ENCODE measurements at regions not wholly inside any gene's neighbourhood (a gene's known extent, or its start where the extent isn't known, plus 50 kb on each side); places are given as distances from the start of the nearest gene placed in this dataset.

- H3K36me3 Mint-ChIP-seq (ENCODE audit: low read depth) = peaks cover 14% of the 10 kb centered on the region
- H3K4me3 Mint-ChIP-seq = peak overlapping the region; percentile 62
- H3K4me1 Mint-ChIP-seq (ENCODE audit: low read depth) = peaks cover 82% of the 10 kb centered on the region
Observed at GRCh38 chr18:29156531-29156930, 979.6 kb upstream of the CDH2 start.

GRCh38 chr18:29154758-29155725, 978.1 kb upstream of the CDH2 start:
- DNase-seq = peak; percentile 96
- Mint-ChIP-seq H3K27me3 (ENCODE audit: insufficient read depth) (no peaks in the 10 kb centered on the region; the same call in 1 of the 2 replicates), H3K36me3 (ENCODE audit: low read depth) (peaks cover 9% of the 10 kb centered on the region; the same call in 1 of the 2 replicates), H3K4me3 (peak overlapping the region; percentile 64), H3K27ac (peak overlapping the region; percentile 79), H3K4me1 (ENCODE audit: low read depth) (peaks cover 67% of the 10 kb centered on the region), H3K9me3 (no peaks in the 10 kb centered on the region)
- no peak for TF ChIP-seq CTCF (IDR thresholded peaks at IDR 0.05)

More at GRCh38 chr18:29156531-29156930, 979.6 kb upstream of the CDH2 start:
- TF ChIP-seq CTCF (IDR thresholded peaks at IDR 0.05) = no peak
- no peaks in the 10 kb centered on the region; the same call in 1 of the 2 replicates for H3K27me3 Mint-ChIP-seq (ENCODE audit: insufficient read depth)
- no peaks in the 10 kb centered on the region for H3K9me3 Mint-ChIP-seq
- no peak for DNase-seq
- peak overlapping the region; percentile 77 for H3K27ac Mint-ChIP-seq

DNA sequence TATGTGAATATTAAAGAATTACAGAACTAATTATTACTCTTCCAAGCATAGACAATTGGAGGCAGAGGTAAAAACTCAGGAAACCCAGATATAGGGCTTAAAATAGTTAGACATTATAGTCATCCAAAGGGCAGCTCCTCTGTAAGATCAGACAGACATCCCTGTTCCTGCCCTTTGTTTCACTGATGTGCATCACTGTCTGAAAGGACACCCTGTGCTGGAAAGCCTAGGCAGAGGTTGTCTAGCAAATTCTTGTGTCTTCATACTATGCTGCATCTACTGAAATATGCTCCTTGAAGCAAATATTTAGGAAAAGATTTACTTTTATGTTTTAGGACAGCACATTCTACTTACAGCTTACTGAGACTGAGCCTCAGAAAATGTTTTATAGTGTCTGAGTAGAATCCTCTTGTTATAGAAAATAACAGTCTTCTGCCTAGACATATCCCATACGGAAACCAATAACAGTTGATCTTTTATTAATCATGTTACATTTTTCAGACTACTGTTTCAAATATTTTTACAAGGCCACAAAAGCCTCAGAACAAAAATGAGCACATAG, 977.3 kb upstream of the CDH2 start:
- Mint-ChIP-seq H3K9me3 (no peaks in the 10 kb centered on the region), H3K4me3 (peak overlapping the region; percentile 64), H3K36me3 (ENCODE audit: low read depth) (peaks cover 13% of the 10 kb centered on the region; the same call in 1 of the 2 replicates), H3K4me1 (ENCODE audit: low read depth) (peaks cover 62% of the 10 kb centered on the region), H3K27ac (peak overlapping the region; percentile 79), H3K27me3 (ENCODE audit: insufficient read depth) (no peaks in the 10 kb centered on the region; the same call in 1 of the 2 replicates)
- no peak for TF ChIP-seq CTCF (IDR thresholded peaks at IDR 0.05)
- DNase-seq = peak; percentile 44

DNA sequence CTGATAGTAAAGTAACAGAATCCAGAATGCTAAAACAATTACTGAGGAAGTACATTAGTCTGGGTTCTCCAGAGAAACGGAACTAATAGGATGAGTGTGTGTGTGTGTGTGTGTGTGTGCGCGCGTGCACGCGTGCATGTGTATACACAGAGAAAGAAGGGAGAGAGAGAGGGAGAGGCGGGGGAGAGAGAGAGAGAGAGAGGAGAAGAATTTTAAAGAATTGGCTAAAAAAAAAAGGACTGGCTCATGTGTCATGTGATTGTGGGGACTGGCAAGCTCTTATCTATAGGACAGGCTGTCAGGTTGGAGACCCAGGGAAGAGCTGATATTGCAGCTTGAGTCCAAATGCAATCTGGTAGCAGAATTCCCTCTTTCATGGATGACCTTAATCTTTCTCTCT, 976.2 kb upstream of the CDH2 start:
- Mint-ChIP-seq H3K4me3 (no peak overlapping the region), H3K9me3 (no peaks in the 10 kb centered on the region), H3K27ac (peak overlapping the region; percentile 79), H3K4me1 (ENCODE audit: low read depth) (peaks cover 65% of the 10 kb centered on the region), H3K27me3 (ENCODE audit: insufficient read depth) (no peaks in the 10 kb centered on the region; the same call in 1 of the 2 replicates), H3K36me3 (ENCODE audit: low read depth) (0 out of 2 replicates have a peak, but pooled peaks cover 11% of the 10 kb centered on the region)
- no peak for DNase-seq
- no peak for TF ChIP-seq CTCF (IDR thresholded peaks at IDR 0.05)

GRCh38 chr18:29147944-29148343, 971.0 kb upstream of the CDH2 start:
- 0 out of 2 replicates have a peak, but pooled peaks cover 6% of the 10 kb centered on the region for H3K36me3 Mint-ChIP-seq (ENCODE audit: low read depth)
- no peaks in the 10 kb centered on the region for H3K27me3 Mint-ChIP-seq (ENCODE audit: insufficient read depth)
- no peak for TF ChIP-seq CTCF (IDR thresholded peaks at IDR 0.05)
- peak overlapping the region; percentile 54 for H3K27ac Mint-ChIP-seq
- H3K9me3 Mint-ChIP-seq = no peaks in the 10 kb centered on the region
- peak overlapping the region; percentile 17; the same call in 1 of the 2 replicates for H3K4me3 Mint-ChIP-seq
- H3K4me1 Mint-ChIP-seq (ENCODE audit: low read depth) = peaks cover 21% of the 10 kb centered on the region
- peak; percentile 64 for DNase-seq

Data from HFFc6 (cell line).